Epithelial cell of prostate (primary cell): ENCODE measurements at regions not wholly inside any gene's neighbourhood (a gene's known extent, or its start where the extent isn't known, plus 50 kb on each side); places are given as distances from the start of the nearest gene placed in this dataset.
"Not testable (repeated sequence)": the region's sequence is repeated elsewhere in the genome, so short reads cannot be mapped to it uniquely, and the experiment has no call there.

ENCODE experiments used
- DNase-seq: peaks from one replicate; pipeline ENCODE4 v3.0.0-alpha.2; 2011; ENCODE audit warnings: low read depth, low spot score
- H3K27ac ChIP-seq: fragments of 450-650 bp; 2 replicates; pipeline ENCODE4 v1.5.1; 2017; ENCODE audit warnings: mild to moderate bottlenecking

DNA sequence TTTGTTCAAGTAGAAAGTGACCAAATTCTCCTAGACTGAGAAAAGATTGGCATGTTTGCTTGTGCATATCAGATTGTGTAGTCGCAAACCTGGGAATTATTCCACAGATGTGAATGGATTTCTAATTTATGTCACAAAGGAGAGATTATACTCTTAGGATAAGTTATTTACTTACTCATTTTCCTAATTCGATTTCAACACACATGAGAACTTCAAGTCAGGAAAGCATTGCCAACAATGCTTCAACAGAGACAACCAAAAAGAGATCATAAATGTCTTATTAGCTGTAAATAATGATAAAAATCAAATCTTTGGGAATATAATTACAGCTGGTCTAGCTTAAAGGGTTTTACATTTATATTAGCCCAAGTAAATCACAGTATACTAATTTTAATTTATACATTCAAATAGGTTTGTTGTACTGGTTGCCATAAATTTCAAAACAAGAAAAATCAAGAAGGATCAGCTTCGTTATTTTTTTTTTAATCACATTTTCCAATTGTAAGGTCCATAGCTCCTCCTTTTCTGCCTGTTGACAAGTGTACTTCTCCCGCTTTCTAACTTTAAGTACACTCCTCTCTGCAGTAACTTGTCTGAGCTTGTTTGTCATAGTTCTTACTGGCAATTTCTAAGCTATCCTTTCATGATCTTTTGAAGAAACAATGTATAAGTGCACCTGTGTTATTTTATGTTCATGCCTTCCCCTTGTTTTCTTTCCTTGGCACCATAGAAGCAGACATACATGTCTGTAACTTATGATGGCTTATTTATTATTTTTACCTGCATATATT is 246.6 kb downstream of the DEPDC1B start:
- peak; percentile 31 for DNase-seq
- no peak overlapping the region for H3K27ac ChIP-seq

DNA sequence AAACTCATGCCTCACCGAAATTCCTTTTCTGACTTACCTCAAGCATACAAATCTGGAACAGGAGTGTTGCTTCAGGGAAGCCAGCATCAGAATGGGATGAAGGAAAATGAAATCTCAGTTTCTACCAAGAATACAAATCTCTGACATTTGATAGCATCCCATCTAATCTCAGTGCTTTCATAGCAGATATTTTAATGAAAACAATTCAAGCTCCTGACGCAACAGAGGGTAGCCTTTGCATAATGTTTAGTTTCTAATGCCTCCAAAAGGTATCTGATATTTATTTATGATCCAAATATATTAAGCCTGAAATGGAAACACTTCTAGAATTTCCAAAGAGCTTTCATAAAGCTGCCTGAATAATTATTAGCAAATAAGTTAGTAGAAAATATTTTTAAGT is 251.4 kb downstream of the DEPDC1B start:
- no peak for DNase-seq

DNA sequence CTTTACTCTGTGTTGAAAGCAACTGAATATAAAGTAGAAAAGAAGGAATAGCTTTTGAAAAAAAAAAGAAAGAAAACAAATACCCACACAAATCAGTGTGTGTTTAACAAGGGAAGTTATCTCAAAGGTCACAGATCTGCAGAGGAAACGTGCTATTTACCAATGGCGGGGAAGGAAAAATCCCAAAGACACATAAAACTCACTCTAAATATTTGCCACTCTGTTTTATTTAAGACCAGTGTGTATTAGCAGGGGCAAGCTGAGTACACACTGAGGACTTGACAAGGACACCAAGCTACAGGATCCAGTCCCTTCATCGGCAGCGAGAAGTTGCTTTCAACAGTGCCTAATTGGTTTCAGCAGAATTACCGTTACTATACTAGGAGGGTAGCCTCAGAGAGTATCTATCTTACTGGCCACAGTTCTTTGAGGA is 252.5 kb downstream of the DEPDC1B start:
- H3K27ac ChIP-seq: no peak overlapping the region
- DNase-seq: no peak

More for the DNA sequence above, 251.4 kb downstream of the DEPDC1B start:
- no peak overlapping the region for H3K27ac ChIP-seq

DNA sequence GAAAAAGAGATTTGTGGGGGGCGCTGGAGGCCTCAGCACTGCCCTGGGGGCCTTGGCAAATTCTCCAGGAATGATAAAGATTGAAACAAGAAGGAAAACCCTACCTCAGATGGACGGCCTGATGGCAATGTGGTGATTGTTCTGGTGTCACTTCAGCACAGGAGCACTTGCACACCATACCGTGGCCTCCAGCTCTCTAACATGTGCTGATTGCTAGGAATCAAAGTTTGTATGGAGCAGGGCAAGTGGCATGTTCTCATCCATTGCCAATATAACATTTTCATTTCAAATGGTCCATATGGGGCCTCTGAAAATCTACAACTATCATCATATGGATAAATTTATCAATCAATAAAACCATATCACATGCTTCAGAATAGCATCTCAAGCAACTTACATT is 253.0 kb downstream of the DEPDC1B start:
- DNase-seq: no peak
- no peak overlapping the region for H3K27ac ChIP-seq

DNA sequence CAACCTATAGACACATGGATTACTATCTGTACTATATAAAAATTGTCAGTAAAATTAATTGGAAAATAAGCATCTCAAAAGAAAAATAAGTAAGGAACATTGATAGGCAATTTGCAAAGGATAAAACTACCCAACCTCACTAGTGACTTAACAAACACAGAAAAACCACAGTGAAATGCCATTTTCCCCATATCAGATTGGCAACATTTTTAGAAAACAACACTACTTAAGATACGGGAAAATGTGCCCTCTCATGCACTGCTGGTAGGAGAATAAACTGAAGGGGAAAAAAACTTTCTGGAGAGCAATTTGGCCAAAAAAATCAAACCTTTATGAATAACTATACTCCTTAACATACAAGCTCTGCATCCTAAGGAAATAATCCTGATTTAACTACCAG is 254.0 kb downstream of the DEPDC1B start:
- no peak for DNase-seq
- no peak overlapping the region for H3K27ac ChIP-seq

DNA sequence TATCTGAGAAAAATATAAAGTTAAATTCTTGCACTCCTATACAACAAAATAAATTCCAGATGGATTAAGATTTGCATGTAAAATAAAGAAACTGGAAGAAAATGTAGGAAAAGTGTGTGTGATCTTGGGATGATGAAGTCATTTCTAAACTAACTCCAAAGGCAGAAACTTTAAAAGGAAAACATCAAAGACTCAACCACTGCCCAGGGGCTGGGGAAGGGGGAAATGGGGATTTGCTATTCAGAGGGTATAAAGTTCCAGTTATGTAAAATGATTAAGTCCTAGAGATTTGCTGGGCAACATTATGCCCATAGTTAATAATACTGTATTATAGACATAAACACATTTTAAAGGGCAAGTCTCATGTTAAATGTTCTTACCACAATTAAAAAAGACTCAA is 254.5 kb downstream of the DEPDC1B start:
- no peak for DNase-seq
- no peak overlapping the region for H3K27ac ChIP-seq

DNA sequence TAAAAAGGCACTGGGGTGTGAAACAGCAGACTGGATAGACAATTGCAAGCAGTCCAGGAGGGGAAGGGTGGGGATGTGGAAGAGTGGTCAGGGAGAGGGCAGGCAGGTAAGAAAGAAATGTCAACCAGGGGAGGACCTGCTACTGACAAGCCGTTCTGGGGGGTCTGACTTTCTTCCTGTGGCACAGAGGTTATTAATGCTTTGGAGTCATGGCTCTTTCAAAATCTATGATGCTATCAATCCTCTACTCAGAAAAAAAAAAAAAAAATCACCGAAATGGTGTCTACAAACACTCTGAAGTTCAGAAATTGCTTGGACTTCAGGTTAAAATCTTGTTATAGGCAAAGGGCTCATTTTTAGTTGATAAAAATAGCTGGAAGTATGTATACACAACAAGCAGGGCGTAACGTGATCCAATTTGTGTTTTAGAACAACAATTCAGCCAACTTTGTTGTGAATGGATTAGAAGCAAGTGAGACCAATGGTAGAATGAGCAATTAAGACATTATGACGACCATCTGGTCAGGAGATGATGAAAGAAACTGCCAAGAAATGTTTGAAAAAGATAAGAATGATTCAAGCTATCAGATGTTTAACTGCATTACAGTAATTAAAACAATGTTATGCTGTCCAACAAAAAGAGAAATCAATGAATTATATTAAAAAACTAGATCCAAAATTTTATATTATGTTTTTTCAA is 255.2 kb downstream of the DEPDC1B start:
- no peak overlapping the region for H3K27ac ChIP-seq
- no peak for DNase-seq

DNA sequence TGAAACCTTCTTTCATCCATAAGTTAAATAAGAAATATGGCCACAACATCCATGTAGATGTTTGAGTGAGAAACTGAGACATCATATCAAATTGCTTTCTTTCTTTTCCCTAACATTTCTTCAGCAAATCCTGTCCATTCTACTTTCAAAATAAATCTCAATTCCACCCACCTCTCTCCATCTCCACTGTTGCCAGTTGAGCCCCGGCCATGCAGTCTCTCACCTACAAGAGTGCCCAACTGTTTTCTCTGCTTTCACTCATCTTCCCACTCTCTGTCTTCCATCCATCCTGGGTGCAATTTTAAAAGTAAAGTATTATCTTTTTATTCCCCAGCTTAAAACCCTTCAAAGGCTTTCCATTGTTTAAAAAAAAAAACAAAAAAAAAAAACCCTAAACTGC is 260.4 kb downstream of the DEPDC1B start:
- no peak for DNase-seq
- H3K27ac ChIP-seq: no peak overlapping the region

DNA sequence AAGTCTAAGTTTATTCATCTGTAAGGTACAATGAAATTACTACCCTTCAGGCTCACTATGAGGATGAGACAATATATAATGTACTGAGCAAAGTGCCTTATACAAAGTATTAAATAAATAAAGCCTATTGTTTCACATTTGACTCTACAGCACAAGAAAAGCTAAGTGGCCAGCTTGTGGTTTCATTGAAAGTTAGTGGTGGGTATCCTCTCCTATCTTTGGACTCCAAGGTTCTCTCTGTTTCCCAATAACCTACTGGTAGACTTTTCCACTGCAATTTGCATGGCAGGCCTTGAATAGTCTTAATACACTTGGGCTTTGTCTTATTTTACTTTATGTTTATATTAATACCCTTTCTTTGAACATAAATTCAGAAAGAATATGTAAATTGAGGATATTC is 262.7 kb downstream of the DEPDC1B start:
- no peak for DNase-seq
- H3K27ac ChIP-seq: no peak overlapping the region

DNA sequence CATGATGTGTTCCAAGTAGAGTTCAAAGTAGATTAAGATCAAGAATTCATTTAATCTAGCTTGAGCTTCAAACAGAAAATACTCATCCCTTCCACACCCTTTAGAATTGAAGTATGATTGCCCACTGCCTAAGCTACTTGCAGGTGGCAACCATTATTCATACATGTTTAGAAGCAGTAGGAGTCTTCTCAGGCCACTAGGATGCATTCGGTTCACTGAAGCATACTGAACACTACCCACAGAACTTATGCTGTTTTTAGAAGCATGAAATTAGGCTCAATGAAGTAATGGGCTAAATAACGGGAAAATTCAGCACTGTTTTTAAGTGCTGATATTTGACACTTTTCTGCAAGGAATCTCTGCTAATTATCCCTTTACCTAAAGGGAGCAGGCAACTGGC is 263.4 kb downstream of the DEPDC1B start:
- H3K27ac ChIP-seq: no peak overlapping the region
- no peak for DNase-seq

DNA sequence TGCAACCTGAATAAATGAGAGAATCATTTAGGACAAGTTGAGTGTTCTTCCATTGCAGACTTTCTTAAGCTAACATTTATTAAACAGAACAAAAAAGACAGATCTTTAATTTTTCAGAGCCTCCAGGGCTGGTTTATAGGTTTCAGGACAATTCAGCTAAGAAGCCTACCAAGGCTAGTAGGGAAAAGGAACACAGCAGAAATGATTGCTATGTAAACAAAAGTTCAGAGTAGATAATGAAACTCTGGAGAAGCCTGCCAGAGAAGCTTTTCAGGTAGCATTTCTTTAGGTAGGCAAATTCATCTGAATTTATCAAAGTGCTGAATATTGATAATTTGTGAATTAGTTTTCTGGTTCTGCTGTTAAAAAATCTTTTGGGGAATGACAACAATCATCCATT is 264.2 kb downstream of the DEPDC1B start:
- DNase-seq: no peak
- H3K27ac ChIP-seq: no peak overlapping the region

DNA sequence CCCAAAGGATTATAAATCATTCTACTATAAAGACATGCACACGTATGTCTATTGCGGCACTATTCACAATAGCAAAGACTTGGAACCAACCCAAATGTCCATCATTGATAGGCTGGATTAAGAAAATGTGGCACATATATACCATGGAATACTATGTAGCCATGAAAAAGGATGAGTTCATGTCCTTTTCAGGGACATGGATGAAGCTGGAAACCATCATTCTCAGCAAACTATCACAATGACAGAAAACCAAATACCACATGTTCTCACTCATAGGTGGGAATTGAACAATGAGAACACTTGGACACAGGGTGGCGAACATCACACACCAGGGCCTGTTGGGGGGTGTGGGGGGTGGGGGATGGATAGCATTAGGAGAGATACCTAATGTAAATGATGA is 273.8 kb downstream of the DEPDC1B start:
- not testable (repeated sequence) for H3K27ac ChIP-seq, DNase-seq

DNA sequence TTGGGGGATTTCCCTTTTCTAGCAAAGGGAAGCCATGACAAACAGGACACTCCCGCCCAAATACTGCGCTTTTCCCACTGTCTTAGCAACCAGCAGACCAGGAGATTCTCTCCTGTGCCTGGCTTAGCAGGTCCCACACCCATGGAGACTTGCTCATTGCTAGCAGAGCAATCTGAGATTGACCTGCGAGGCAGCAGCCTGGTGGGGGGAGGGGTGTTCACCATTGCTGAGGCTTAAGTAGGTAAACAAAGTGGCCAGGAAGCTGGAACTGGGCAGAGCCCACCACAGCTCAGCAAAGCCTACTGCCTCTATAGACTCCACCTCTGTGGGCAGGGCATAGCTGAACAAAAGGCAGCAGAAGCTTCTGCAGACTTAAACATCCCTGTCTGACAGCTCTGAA is 279.2 kb downstream of the DEPDC1B start:
- H3K27ac ChIP-seq, DNase-seq: not testable (repeated sequence)

DNA sequence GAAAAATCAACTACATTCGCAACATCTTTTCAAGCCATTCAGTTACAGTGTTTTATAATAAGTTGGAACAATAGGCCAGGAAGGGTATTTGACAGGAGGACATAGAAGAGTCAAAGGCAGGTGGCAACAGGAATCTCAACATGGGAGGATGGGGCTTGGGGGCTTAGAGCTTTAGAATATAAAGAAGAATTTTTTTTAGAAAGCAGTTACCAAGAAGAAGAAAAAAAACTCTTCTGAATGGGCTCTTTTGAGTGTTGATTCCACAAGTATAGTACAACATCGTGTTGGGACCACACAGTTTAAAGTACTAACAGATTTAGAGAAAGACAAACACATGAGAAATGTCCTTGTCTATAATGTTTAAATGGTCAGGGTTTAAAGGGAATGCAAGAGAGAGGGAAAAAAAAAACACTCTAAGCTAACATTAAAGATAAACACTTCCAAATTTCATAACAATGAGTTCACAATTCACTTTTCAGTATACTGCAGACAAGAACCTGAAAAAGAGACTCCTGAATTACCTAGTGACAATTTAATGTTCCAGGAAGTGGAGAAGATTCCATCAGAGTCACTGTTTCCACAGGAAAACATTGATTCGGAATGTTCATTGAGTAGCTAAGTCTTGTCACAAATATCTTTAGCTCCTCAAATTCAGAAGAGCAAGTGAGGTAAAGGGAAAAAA is 282.3 kb downstream of the DEPDC1B start:
- no peak overlapping the region for H3K27ac ChIP-seq

DNA sequence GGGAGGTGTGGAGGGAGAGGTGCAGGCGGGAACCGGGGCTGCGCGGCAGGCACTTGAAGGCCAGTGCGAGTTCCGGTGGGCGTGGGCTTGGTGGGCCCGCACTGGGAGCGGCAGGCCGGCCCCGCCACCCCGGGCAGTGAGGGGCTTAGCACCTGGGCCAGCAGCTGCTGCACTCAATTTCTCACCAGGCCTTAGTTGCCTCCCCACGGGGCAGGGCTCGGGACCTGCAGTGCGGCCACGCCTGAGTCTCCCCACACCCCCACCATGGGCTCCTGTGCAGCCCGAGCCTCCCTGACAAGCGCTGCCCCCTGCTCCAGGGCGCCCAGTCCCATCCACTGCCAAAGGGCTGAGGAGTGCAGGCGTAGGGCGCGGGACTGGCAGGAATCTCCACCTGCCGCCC is 284.5 kb downstream of the DEPDC1B start:
- no peak for DNase-seq
- no peak overlapping the region for H3K27ac ChIP-seq

More for the DNA sequence above, 282.3 kb downstream of the DEPDC1B start:
- DNase-seq: no peak

DNA sequence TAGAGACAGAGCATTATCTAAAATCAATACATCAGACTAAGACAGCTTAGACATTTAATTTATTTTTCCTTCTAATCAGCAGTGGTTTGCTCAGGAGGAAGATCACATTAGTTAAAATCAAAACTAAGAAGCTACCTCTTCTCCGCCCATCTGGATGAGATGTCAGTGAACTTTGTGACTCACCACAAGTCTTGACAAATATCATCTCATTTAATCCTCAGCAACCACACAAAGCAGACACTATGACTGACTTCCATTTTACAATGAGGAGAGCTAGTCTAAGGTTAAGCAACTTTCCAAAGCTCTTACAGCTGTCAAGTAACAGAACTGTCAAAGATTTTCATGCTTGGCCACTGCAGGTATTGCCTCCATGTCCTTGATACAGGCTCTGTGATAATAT is 289.5 kb downstream of the DEPDC1B start:
- DNase-seq: peak; percentile 27
- H3K27ac ChIP-seq: no peak overlapping the region

DNA sequence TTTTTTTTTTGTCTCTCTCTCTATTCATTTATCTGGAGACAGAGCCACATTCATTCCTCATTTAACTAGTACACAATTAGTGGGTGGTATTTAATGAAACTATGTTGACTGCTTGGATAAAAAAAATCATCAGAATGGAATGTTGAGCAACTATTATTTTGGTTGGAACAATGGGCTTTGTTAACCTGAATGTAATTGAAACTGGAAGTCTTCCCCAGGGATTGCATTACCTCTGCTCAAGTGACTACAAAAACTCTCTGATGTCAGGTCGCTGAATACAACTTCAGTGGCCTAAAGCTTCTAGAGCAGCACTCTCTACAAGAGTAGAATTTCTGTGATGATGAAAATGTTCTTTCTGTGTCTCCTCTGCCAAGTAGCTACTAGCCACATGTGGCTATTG is 295.8 kb downstream of the DEPDC1B start:
- peak; percentile 18 for DNase-seq
- H3K27ac ChIP-seq: peak overlapping the region; percentile 11

DNA sequence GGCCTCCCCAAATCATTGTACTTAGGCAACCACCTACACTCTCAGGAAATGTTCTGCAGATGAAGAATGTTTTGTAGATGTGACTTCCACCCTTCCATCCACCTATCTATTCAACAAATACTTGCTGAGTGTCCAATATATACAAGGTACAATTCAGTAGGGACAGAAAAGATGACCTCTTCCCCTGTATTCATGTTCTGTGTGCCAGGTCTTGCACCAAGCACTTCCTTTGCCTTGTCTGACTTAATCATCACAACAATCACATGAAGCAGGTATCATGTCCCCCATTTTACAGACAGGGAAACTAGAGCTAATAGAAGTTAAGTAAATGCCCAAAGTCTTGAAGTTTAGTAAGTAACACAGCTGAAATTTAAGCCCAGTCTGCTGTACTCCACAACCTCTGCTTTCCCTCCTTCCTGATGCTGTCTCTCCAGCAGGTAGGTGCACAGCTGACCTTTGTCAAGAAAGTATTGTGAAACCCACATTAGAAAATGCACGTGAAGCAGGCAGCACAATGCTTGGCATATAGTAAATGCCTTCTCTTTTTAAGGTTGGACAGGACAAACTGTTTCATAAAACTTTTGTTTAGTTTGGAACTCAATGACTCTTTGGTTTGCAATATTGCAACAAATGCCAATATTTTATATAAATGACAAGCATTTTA is 296.5 kb downstream of the DEPDC1B start:
- DNase-seq: no peak
- H3K27ac ChIP-seq: no peak overlapping the region

DNA sequence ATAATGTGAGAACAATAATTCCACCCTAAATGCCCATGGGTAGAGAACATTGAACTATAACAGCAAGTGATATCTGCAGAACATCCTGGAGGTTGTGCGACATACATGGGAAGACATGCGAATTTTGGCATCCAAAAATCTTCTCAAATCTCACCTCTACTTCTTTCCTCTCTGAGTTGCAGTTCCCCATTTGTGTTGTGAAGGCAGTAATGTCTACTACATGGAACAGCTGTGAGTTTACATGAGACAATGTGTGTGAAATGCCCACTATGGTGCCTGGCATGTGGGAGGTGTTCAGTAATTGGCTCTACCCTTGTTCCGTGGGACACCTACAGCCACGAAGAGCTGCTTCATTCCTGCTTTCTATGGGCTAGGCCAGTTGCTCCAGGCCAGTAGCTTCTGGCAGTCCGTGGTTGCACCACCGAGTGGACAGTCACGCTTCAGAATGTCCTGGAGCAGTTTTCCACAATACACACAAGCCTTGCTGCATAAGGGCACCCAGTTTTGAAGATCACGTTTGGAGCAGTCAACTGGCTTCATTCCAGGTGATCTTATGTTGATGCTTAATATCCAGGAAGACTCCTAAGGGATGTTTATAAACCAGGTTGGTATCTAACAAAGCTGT is 297.7 kb downstream of the DEPDC1B start:
- H3K27ac ChIP-seq: no peak overlapping the region
- no peak for DNase-seq

DNA sequence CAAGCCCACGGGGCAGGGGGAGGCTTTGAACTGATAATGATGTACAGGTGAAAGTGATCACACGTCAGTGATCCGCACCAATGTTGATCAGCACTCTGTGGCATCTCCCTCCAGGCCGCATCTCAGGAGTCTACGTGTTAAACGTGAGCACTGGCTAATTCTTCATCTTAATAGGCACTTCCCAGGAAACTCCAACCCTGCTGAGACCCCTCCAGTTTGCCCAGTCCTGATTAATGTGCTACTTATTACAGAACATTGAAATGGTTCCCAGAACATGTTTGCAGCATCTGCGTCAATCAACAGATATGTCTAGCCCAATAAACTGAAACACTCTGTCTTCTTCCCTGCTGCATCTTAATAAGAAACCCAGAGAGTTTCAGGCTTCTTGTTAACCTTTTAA is 298.4 kb downstream of the DEPDC1B start:
- H3K27ac ChIP-seq: no peak overlapping the region
- no peak for DNase-seq
